ENCODE measurements at regions not wholly inside any gene's neighbourhood (a gene's known extent, or its start where the extent isn't known, plus 50 kb on each side); places are given as distances from the start of the nearest gene placed in this dataset.

- TF ChIP-seq CTCF (conservative IDR thresholded peaks at IDR 0.05; ENCODE audit: low read depth, low read length) = 0 out of 2 replicates have a peak, but pooled peaks have one; percentile 10
- TF ChIP-seq RFX5 (IDR thresholded peaks at IDR 0.05; ENCODE audit: low read depth, low read length) = no peak
Observed at GRCh38 chr12:124368421-124369032, 73.6 kb downstream of the RFLNA start.

Measured in IMR-90 (cell line).